HEK293 (cell line): ENCODE measurements at regions not wholly inside any gene's neighbourhood (a gene's known extent, or its start where the extent isn't known, plus 50 kb on each side); places are given as distances from the start of the nearest gene placed in this dataset.

Experiments
- IKZF3 ChIP-seq: fragments of 450-650 bp; IDR thresholded peaks from 2 replicates; pipeline ENCODE4 v1.5.0; 2018; ENCODE audit warnings: missing biosample characterization, mild to moderate bottlenecking, missing genetic modification characterization, moderate library complexity
- SP2 ChIP-seq: fragments of 450-650 bp; formaldehyde crosslinking; IDR thresholded peaks from 2 replicates; pipeline ENCODE4 v1.5.1; 2016; ENCODE audit warnings: missing biosample characterization, missing genetic modification characterization
- YY1 ChIP-seq: fragments of 450-650 bp; formaldehyde crosslinking; IDR thresholded peaks from 2 replicates; pipeline ENCODE4 v1.5.1; 2018; ENCODE audit warnings: missing biosample characterization, missing genetic modification characterization
- ZNF138 ChIP-seq: fragments of 450-650 bp; formaldehyde crosslinking; IDR thresholded peaks from 2 replicates; pipeline ENCODE4 v1.5.1; 2016; ENCODE audit warnings: missing biosample characterization, missing genetic modification characterization, borderline replicate concordance
- ZNF311 ChIP-seq: fragments of 450-650 bp; formaldehyde crosslinking; IDR thresholded peaks from 2 replicates; pipeline ENCODE4 v1.5.1; 2017; ENCODE audit warnings: missing biosample characterization, missing genetic modification characterization, borderline replicate concordance
- TF ChIP-seq, protein P1 (sequence below): fragments of 450-650 bp; formaldehyde crosslinking; IDR thresholded peaks from 2 replicates; pipeline ENCODE4 v1.5.1; 2016; ENCODE audit warnings: missing biosample characterization, missing genetic modification characterization
- TF ChIP-seq, protein P2 (sequence below): fragments of 450-650 bp; formaldehyde crosslinking; IDR thresholded peaks from 2 replicates; pipeline ENCODE4 v1.5.1; 2016; ENCODE audit warnings: missing biosample characterization, missing genetic modification characterization

DNA sequence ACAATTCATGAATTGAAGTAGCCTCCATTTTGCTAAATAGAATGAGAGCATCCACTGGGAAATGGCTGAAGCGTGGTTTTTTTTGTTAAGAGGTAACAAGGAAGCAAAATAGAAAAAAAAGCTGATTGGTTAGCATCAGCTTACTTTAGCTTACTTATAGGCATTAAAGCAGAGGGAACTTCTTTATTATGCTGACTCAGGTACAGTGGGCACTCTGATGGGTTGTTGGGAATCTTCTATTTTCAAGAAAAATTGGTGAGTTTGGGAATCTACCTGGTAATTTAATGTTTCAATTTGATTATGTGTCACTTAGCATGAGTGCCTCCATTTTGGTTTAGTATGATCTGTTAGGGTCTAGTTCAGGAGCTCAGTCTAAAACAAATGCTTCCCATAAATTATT is 289.6 kb downstream of the ANXA1 start:
- TF ChIP-seq SP2 (tag by site-specific recombination) (no peak), IKZF3 (tag by site-specific recombination) (no peak), YY1 (tag by site-specific recombination) (no peak), ZNF311 (tag by site-specific recombination) (no peak), ZNF138 (tag by site-specific recombination) (no peak)
- TF ChIP-seq, protein P1, sequence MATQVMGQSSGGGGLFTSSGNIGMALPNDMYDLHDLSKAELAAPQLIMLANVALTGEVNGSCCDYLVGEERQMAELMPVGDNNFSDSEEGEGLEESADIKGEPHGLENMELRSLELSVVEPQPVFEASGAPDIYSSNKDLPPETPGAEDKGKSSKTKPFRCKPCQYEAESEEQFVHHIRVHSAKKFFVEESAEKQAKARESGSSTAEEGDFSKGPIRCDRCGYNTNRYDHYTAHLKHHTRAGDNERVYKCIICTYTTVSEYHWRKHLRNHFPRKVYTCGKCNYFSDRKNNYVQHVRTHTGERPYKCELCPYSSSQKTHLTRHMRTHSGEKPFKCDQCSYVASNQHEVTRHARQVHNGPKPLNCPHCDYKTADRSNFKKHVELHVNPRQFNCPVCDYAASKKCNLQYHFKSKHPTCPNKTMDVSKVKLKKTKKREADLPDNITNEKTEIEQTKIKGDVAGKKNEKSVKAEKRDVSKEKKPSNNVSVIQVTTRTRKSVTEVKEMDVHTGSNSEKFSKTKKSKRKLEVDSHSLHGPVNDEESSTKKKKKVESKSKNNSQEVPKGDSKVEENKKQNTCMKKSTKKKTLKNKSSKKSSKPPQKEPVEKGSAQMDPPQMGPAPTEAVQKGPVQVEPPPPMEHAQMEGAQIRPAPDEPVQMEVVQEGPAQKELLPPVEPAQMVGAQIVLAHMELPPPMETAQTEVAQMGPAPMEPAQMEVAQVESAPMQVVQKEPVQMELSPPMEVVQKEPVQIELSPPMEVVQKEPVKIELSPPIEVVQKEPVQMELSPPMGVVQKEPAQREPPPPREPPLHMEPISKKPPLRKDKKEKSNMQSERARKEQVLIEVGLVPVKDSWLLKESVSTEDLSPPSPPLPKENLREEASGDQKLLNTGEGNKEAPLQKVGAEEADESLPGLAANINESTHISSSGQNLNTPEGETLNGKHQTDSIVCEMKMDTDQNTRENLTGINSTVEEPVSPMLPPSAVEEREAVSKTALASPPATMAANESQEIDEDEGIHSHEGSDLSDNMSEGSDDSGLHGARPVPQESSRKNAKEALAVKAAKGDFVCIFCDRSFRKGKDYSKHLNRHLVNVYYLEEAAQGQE (tag by site-specific recombination): no peak
- TF ChIP-seq, protein P2, sequence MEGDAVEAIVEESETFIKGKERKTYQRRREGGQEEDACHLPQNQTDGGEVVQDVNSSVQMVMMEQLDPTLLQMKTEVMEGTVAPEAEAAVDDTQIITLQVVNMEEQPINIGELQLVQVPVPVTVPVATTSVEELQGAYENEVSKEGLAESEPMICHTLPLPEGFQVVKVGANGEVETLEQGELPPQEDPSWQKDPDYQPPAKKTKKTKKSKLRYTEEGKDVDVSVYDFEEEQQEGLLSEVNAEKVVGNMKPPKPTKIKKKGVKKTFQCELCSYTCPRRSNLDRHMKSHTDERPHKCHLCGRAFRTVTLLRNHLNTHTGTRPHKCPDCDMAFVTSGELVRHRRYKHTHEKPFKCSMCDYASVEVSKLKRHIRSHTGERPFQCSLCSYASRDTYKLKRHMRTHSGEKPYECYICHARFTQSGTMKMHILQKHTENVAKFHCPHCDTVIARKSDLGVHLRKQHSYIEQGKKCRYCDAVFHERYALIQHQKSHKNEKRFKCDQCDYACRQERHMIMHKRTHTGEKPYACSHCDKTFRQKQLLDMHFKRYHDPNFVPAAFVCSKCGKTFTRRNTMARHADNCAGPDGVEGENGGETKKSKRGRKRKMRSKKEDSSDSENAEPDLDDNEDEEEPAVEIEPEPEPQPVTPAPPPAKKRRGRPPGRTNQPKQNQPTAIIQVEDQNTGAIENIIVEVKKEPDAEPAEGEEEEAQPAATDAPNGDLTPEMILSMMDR (tag by site-specific recombination): no peak
